HG03460 (cell line): ENCODE measurements at regions not wholly inside any gene's neighbourhood (a gene's known extent, or its start where the extent isn't known, plus 50 kb on each side); places are given as distances from the start of the nearest gene placed in this dataset.
"Not testable (repeated sequence)": the region's sequence is repeated elsewhere in the genome, so short reads cannot be mapped to it uniquely, and the experiment has no call there.

Experiments
- ATAC-seq: cut with Tn5 transposase; IDR thresholded peaks from one replicate; pipeline ENCODE4 v1.9.1; 2021; ENCODE audit not compliant: unreplicated experiment

DNA sequence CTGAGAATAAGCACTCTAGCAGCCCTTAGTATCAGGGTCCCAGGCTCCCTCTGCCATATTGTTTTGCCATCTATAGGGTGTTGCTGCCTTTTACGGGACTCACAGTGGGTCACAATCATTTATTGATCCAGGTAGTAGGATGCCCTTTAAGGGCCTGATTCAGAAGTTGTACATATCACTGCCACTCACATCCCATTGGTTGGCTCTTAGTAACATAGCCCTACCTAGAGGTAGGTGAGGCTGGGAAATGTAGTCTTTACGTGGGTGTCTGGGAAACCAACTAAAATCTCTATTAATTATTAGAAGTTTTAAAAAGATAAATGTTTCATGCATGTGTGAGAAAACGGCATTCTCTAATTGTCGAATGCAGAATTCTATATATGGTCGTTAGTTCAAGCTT is 78.8 kb upstream of the ATP5PO start:
- ATAC-seq: no peak

DNA sequence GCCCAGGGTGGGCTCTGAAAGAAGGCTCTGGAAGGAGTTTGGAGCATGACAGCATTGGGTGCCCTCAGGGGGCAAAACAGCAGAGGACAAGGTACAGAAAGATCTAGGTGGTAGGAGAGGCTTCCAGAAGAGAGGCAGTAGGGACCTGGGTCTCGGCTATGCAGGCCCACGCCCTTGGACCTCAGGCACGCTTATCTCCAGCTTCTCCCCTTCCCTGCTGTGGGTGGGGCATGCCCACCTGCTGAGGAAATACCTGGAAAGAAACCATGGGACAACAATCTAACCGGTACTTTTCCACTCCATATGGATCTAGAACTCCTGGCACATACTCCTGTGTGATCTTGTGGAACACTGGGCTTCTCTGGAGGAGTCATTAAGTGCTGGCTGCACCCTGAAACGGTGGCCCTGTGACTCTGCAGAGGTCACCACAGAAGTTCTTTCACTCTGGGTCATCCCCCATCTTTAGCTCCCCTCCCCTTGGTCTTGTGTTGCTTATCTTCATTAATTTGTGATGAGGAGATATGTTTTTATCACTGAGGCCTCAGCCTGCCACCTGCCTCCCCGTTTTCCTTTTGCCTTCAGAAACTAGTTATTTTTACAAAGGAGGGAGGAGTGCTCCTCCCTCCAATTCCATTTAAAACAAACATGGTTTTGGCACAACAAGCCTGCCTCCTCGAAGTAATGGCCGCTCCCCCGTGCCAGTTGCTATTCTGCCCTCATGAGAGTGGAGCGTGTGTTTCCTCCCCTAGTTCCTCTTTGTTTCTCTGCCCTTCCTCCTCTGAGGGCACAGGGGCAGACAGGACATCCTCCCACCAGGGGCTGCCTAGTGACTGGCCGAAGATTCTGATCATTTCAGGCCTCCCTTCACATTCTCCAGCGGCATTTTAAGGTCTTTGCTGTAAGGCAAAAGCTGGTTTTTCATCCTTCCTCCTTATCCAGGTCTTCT is 78.0 kb upstream of the ATP5PO start:
- no peak for ATAC-seq

DNA sequence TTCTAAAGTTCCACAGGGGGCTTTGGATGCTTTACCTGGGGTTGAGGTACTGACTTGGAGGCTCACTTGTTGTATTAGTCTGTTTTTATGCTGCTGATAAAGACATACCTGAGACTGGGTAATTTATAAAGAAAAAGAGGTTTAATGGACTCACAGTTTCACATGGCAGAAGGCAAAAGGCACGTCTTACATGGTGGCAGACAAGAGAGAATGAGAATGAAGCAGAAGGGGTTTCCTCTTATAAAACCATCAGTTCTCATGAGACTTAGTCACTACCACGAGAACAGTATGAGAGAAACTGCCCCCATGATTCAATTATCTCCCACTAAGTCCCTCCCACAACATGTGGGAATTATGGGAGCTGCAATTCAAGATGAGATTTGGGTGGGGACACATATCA is 76.8 kb upstream of the ATP5PO start:
- ATAC-seq: not testable (repeated sequence)

DNA sequence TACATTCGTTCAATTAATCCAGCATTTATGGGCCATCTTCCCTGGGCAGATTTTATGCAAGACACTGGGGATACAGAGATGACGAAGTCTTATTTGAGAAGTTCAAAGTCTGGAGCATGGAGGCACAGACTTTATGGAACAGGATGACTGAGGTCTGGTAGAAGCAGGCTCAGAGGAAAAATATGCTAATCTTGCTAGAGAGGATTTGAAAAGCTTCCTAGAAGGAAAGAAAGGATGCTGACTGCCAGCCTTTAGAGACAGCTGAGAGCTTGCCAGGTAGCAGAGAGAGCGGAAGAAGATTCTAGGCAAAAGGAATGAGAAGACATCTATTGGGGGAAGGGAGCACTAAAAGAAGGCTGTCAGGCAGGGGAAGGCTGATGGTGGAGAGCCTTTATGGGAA is 75.5 kb upstream of the ATP5PO start:
- ATAC-seq: no peak

DNA sequence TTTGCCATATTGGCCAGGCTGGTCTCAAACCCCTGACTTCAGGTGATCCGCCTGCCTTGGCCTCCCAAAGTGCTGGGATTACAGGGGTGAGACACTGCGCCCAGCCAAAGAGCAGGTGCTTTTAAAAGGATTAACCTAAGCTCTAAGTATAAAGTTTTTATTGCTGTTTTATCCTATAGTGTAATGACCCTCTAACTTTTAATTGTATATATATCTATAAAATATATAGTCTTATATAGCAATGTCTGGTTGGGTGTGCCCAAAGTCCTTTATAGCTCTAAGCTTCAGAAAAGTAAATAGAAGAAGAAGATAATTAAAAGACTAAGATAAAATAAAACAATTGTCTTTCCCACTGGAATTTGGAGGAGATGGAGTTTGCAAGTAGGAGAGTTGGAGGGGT is 73.8 kb upstream of the ATP5PO start:
- ATAC-seq: no peak

DNA sequence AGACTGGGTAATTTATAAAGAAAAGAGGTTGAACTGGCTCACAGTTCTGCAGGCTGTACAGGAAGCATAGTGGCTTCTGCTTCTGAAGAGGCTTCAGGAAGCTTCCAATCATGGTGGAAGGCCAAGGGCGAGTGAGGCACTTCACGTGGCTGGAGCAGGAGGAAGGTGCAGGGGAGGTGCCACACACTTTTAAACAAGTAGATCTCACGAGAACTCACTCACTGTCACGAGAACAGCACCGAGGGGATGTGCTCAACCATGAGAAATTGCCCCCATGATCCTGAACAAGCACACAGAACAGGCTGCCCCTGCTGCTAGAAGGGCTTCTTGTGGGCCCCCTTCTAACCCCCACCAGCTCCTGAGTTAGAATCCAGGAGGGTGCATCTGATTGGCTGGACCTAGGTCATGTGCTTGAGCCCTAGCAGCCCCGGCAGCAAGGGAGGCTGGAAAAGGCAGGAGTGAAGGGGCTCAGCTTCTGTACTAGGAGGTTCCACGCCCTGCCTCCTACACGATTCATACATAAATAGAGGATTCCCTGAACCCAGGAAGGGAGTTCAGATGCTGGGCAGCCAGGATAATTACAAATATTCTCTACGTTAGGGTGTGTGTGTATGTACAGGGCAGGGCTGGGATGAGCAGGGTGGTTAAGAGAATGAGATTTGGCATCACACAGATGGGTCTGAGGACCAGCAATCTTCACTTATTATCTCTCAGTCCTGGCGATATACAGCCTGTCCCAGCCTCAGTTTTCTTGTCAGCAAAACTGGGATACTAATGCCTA is 72.8 kb upstream of the ATP5PO start:
- ATAC-seq: no peak

DNA sequence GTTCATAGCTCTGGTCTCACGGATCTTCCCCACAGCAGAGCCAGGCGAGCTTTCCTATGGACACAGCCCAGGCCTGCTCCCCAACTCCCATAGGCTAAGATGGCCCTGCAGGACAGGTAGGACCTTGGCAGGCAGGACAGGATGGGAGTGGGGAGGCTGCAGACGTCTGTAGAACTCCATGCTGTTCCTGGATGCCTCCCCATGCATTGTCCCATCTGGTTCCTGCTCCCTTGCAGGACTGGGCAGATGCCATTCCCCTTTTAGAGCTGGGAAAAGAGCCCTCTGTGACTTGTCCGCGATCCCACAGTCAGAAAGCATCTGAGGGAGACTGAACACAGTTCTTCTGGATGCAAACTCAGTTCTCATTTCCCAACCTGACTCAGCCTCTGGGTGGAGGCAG is 71.9 kb upstream of the ATP5PO start:
- ATAC-seq: no peak

DNA sequence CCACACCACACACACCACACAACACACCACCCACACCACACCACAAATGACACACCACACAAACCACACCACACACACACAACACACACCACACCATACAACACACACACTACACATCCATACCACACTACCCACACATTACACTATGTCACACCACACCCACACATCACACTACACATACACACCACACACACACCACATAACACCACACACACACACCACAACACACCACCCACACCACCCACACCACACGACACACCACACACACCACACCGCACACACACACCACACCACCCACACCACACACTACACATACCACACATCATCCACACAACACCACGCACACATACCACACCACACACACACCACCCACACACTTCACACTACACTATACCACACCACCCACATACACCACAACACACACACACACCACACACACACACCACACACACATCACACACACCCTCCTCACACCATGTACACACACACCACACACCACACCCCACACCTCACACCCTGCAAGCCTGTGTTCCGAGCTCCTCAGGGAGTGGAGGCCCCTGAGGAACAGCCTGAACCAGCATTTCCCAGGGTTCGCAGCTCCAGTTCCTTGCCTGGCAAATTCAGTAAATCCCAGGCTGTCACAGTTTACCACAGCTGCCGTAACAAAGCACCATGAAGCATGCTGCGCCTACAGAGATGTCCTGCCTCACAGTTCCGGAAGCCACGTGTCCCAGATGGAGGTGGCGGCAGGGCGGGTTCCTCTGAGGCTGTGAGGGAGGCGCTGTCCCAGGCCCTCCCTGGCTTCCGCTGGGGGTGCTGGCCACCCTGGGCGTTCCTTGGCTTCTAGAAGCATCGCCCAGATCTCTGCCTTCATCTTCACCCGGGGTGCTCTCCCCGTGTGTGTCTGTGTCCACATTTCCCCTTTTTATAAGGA is 69.8 kb upstream of the ATP5PO start:
- no peak for ATAC-seq

DNA sequence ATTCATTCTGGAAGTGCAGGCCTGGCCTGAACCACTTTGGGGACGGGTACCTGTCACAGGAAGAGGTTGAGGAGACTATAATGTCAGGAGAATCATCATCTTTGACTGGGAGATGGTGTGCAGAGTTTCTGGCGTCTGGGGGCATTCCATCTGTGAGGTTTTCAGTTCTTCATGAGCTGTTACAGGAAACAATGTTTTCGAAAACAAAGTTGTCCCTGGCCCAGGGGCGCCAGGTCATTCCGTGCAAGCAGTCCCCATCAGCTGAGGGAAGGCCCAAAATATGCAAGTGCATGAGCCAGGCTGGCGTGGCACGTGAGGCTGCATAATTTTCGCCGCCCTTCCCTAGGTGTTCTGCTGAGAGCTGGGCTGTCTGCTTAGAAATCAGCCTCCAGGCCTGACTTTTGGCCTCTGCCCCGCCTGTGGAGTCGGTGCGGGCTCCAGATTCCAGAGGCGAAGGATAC is 68.4 kb upstream of the ATP5PO start:
- no peak for ATAC-seq

DNA sequence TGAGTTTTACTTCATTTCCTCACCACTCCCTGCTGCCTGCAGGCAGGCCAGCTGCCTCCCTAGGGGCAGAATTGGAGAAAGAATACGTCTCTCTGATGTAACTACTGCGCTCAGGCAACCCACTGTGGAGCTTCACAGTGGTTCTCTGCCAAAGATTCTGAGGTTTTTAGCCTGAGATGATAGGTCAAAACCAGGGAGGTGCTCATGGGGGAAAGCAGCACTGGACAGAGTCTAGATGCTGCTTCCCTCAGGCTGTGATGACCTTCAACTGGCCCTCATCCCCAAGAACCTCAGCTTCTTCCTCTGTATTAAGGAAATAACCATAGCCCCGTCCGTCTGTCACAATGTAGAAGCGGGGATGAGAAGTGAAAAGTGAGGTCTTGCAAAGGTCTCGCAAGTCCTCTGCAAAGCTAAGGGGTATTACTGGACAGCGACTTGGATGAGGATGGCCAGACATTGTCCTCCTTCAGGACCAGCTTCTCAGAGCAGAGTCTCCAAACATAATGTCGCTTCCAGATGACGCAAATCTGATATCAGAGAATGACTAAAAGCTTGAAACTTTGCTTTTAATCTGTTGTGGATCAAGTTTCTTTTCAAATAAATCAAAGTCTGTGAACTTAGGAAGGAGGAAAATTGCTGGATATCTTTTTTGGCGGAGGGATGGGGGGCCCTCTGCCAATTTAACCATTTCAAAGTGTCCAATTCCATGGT is 65.9 kb upstream of the ATP5PO start:
- ATAC-seq: no peak

DNA sequence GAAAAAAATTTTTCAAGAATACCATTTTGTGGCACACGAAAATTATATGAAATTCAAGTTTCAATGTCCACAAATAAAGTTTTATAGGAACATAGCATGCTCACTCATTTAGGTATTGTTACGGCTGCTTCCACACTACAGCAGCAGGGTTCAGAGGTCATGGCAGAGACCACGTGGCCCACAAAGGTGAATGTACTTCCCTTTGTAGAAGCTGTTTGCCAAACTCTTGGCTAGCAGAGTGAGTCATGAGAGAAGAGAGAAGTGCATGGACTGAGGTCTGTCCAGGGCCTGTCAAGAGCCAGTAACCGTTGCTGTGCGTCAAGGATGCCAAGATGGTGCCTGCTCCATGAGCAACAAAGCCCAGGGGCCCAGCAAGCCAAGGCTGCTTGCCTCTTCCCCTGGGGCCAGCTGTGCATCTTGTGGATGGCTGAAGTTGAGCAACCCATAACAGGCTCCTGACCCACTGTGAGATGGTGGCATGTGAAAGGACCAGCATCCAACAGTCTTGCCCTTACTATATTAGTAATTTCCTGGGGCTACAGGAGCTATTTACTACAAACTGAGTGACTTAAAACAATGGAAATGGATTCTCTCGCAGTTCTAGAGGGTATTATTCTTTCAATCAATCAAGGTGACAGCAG is 64.8 kb upstream of the ATP5PO start:
- no peak for ATAC-seq

DNA sequence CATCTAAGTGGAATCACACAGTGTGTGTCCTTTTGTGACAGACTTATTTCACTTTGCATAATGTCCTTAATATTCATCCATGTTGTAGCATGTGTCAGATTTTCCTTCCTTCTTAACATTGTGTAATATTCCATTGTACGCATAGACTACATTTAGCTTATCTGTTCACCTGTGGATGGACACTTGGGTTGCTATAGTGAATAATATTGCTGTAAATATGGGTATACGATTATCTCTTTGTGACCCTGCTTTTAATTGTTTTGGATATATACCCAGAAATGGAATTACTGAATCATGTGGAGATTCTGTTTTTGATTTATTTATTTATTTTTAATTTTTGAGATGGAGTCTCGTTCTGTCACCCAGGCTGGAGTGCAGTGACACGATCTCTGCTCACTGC is 63.0 kb upstream of the ATP5PO start:
- ATAC-seq: no peak

DNA sequence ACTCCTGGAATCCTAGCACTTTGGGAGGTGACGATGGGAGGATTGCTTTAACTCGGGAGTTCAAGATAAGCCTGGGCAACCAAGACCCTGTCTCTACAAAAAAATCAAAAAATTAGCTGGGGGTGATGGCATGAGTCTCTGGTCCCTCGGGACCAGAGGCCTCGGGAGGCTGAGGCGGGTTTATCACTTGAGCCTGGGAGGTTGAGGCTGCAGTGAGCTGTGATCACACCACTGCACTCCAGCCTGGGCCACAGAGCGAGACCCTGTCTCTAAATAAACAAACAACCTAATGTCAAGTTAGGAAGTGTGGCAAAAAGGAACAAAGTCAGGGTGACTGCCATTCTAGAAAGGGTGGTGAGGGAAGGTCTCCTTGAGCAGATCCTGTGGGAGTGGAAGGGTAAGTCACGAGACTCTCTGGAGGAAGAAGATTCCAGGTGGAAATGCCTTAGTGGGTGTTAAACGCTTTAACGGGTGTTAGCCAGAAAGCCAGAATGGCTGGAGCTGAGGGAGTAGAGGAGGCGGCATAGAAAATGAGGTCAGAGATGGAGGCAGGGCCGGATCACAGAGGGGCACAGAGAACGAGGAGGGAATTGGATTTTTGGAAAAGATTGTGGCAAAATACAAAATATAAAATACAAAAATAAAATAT is 62.2 kb upstream of the ATP5PO start:
- no peak for ATAC-seq

DNA sequence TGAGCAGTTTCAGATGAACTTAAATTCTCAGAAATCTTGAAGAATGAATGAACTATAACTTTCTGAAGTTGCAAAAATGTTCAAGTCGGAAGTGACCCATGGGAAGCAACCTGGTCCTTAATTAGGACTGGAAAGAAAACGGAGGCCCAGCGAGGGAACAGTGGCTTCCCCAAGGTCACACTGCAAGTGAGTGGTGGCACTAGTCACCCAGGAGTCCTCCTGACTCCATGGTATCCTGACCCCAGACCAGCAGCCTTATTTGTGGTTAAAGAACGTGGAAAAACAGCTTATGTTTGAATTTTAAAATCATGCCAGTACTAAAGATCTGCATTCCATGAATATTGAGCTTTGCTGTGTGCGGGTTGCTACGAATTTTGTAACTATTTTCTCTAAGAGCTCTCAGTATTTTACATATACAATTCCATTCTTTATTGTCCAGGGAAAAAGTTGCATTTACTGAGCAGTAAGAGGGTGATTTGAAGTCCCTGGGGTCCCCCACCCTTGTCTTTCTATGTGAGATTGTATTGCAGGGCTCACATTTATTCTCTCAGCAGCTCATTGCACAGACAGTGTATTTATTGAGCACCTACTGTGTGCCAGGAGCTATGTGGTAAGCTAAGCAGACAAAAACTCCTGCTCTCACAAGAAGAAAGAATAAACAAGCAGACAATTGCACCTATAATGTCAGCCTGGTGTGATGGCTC is 61.6 kb upstream of the ATP5PO start:
- no peak for ATAC-seq

DNA sequence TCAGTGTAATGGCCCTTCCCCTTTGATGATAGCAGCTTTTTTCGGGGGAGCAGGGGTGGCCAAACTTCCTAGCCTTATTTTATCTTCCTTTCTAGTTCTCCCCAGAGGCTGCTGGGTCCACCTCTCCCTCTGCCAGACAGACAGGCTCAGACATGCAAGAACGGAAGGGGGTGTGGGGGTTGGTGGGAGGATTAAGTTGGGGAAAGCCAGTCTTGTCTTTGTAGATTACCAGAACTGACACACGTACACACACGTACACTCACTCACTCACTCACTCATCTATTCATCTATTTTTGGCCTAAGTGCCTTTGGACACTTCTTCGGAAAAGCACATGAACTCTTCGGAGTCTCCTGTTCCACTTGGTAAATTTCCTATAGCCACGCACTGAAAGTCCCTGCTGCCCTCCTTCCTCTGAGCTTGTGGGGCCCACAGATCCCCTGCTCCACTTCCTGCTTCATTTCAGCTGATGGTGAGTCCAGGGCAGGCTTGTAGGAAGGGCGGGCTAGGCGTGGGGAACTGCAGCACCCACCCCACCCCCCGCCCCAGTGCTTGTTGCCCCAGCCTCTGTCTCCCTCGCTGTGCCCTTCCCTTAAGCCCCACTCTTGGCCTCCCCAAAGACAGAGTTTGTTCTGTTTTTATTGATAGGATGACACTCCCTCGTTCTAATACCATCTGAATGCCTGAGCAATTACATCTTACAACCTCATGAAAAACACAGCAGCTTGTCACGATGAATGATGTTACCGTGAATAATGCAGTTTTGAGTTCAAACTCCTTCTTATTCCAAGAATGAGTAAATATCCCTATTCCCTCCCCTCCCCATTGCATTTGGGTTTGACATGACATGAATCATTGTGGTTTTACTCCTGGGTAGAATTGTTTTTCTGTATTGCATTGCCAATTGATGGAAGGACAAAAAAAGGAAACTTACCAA is 60.7 kb upstream of the ATP5PO start:
- ATAC-seq: peak; percentile 42

DNA sequence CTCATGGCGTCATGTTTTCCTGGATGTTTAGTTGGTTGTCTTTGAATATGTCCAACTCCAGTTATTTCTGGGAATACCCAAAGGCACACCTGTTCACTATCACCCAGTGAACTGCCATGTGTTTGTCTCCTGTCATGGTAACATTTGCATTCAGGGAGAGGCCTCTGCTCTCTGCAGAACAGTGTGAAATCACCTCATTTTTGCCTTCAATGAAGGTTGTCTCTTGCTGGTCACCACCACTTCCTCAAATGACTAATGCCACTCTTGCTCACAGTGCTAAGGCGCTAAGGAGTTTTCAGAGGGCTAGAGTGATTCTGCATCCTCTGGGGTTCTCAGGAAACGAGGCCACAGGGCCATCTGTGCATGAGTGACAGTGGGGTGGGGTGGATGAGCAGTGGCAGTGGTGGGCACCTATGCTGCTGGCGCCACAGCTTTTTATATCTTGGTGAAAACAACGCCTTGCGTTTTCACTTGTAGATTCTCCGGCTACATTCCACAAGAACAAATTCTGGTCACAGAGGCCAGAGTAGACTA is 60.0 kb upstream of the ATP5PO start:
- peak; percentile 85 for ATAC-seq
